C4-2B (cell line): ENCODE measurements at regions not wholly inside any gene's neighbourhood (a gene's known extent, or its start where the extent isn't known, plus 50 kb on each side); places are given as distances from the start of the nearest gene placed in this dataset.

Experiments used
- CTCF ChIP-seq: fragments of 450-650 bp; conservative IDR thresholded peaks from 2 replicates; pipeline ENCODE4 v1.5.1; 2017; ENCODE audit warnings: mild to moderate bottlenecking
- ZFX ChIP-seq: fragments of 450-650 bp; IDR thresholded peaks from 2 replicates; pipeline ENCODE4 v1.6.1; 2017

- TF ChIP-seq CTCF, result no peak
- no peak for TF ChIP-seq ZFX
Measured at GRCh38 chr14:38143659-38144505, 63.8 kb upstream of the SSTR1 start.
